Neural cell (in vitro differentiated cells): ENCODE measurements at regions not wholly inside any gene's neighbourhood (a gene's known extent, or its start where the extent isn't known, plus 50 kb on each side); places are given as distances from the start of the nearest gene placed in this dataset.

Experiments used
- H2AFZ ChIP-seq: fragments of 200-600, 300-800 bp; sonication (generic), shearing (Covaris generic); 2 replicates; pipeline ENCODE4 v1.6.0; 2014; ENCODE audit warnings: low read depth, mild to moderate bottlenecking, antibody characterized with exemption, low read length, moderate library complexity
- H3F3A ChIP-seq: fragments of 200-600 bp; shearing (Covaris generic); 2 replicates; pipeline ENCODE4 v1.6.1; 2016; ENCODE audit warnings: mild to moderate bottlenecking, moderate library complexity, mixed read lengths, antibody characterized with exemption, low read length; ENCODE audit not compliant: insufficient read depth, poor library complexity, severe bottlenecking
- H3K27ac ChIP-seq: fragments of 200-600, 300-800 bp; sonication (generic), shearing (Covaris generic); 2 replicates; pipeline ENCODE4 v1.5.1; 2014; ENCODE audit warnings: mild to moderate bottlenecking, low read length, moderate library complexity
- H3K27me3 ChIP-seq: fragments of 300-800, 200-600 bp; sonication (generic), shearing (Covaris generic); 2 replicates; pipeline ENCODE4 v1.6.0; 2014; ENCODE audit warnings: mild to moderate bottlenecking, low read depth, low read length, moderate library complexity; ENCODE audit not compliant: insufficient read depth
- H3K36me3 ChIP-seq: fragments of 300-800, 200-600 bp; sonication (generic), shearing (Covaris generic); 2 replicates; pipeline ENCODE4 v1.5.1; 2014; ENCODE audit warnings: mild to moderate bottlenecking, antibody characterized with exemption, low read length, moderate library complexity; ENCODE audit not compliant: insufficient read depth
- H3K4me2 ChIP-seq: fragments of 300-800, 200-600 bp; sonication (generic), shearing (Covaris generic); 2 replicates; pipeline ENCODE4 v1.6.0; 2014; ENCODE audit warnings: mild to moderate bottlenecking, low read length
- H3K4me3 ChIP-seq: fragments of 300-800, 200-600 bp; sonication (generic), shearing (Covaris generic); 2 replicates; pipeline ENCODE4 v1.5.1; 2014; ENCODE audit warnings: mild to moderate bottlenecking, low read length, moderate library complexity
- H3K79me2 ChIP-seq: fragments of 200-600 bp; shearing (Covaris generic); replicated peaks from 2 replicates; pipeline ENCODE4 v1.6.0; 2014; ENCODE audit warnings: mild to moderate bottlenecking, low read length, moderate library complexity; ENCODE audit not compliant: insufficient read depth
- H3K9ac ChIP-seq: fragments of 300-800, 200-600 bp; sonication (generic), shearing (Covaris generic); 2 replicates; pipeline ENCODE4 v1.6.1; 2016; ENCODE audit warnings: mild to moderate bottlenecking, low read length, mixed read lengths
- H3K9me2 ChIP-seq: fragments of 200-600 bp; shearing (Covaris generic); 2 replicates; pipeline ENCODE4 v1.6.1; 2016; ENCODE audit warnings: mild to moderate bottlenecking, low read length, mixed read lengths; ENCODE audit not compliant: insufficient read depth
- H3K9me3 ChIP-seq: fragments of 200-600, 300-800 bp; sonication (generic), shearing (Covaris generic); 2 replicates; pipeline ENCODE4 v1.6.1; 2016; ENCODE audit warnings: mild to moderate bottlenecking, mixed run types, low read length, moderate library complexity, mixed read lengths
- H4K20me1 ChIP-seq: fragments of 200-600 bp; shearing (Covaris generic); 2 replicates; pipeline ENCODE4 v1.6.1; 2016; ENCODE audit warnings: mild to moderate bottlenecking, mixed run types; ENCODE audit not compliant: insufficient read depth
- EP300 ChIP-seq: fragments of 450-650 bp; conservative IDR thresholded peaks from 2 replicates; pipeline ENCODE4 v1.6.1; 2014; ENCODE audit warnings: antibody characterized with exemption, mild to moderate bottlenecking, moderate library complexity; ENCODE audit not compliant: poor library complexity, severe bottlenecking
- EZH2 ChIP-seq: fragments of 200-600, 300-800 bp; shearing (Covaris generic), sonication (generic); IDR thresholded peaks from 2 replicates; pipeline ENCODE4 v1.6.1; 2014; ENCODE audit warnings: antibody characterized with exemption, low read length, borderline replicate concordance, mild to moderate bottlenecking; ENCODE audit not compliant: insufficient read depth, poor library complexity, severe bottlenecking
- MXI1 ChIP-seq: fragments of 450-650 bp; conservative IDR thresholded peaks from 2 replicates; pipeline ENCODE4 v1.6.1; 2014; ENCODE audit warnings: antibody characterized with exemption, mild to moderate bottlenecking; ENCODE audit not compliant: poor library complexity, severe bottlenecking
- POLR2AphosphoS5 ChIP-seq: IDR thresholded peaks from 2 replicates; pipeline ENCODE4 v1.6.1; 2012
- RAD21 ChIP-seq: fragments of 450-650 bp; conservative IDR thresholded peaks from 2 replicates; pipeline ENCODE4 v1.6.1; 2014; ENCODE audit warnings: antibody characterized with exemption, mild to moderate bottlenecking, moderate library complexity
- REST ChIP-seq: IDR thresholded peaks from 2 replicates; pipeline ENCODE4 v1.6.1; 2012; ENCODE audit warnings: borderline replicate concordance
- SMC3 ChIP-seq: fragments of 450-650 bp; conservative IDR thresholded peaks from 2 replicates; pipeline ENCODE4 v1.6.1; 2014; ENCODE audit warnings: antibody characterized with exemption, mild to moderate bottlenecking, moderate library complexity; ENCODE audit not compliant: poor library complexity
- TAF1 ChIP-seq: IDR thresholded peaks from 2 replicates; pipeline ENCODE4 v1.6.1; 2012; ENCODE audit warnings: low read depth
- TF ChIP-seq, protein P1 (sequence below): fragments of 450-650 bp; IDR thresholded peaks from 2 replicates; pipeline ENCODE4 v1.5.1; 2014; ENCODE audit warnings: antibody characterized with exemption, mild to moderate bottlenecking, moderate library complexity; ENCODE audit not compliant: poor library complexity, severe bottlenecking

DNA sequence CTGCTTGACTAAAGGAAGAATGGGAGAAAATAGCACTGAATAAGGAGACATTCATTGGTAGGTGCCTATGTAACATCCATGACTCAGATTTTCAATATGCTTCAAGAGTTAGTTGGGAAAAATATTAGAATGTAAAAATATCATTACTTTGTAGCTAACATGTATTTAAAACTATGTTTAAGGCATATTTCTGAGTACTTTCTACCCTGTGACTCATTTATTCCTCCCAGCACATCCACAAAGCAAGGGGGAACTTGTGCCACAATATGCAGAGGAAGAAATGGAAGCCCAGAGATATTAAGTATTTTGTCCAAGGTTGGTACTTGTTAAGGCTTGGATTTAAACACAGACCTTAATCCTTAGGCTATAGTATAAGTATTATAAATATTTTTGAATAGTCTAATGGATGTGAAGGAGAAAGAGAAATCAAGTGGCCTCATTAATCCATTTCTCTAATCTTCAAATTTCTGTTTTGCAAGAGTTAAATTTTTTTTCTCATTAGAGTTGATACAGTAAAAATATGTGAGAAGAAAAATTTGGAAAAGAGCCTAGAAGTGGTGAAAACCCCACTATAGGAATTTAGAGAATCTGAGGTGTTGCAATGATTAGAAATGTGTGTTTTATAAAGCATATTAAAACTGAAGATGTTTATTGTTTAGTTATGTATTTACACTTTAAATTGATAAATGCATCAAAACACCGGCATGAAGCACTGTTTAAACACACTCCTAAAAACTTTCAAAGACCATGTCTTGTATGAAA is 149.3 kb upstream of the GYPA start:
- Histone ChIP-seq H3K79me2 (no peaks in the 10 kb centered on the region), H3K27ac (no peak overlapping the region), H3K36me3 (no peaks in the 10 kb centered on the region)

GRCh38 chr4:144291164-144291563 is 150.6 kb upstream of the GYPA start:
- H3K36me3 ChIP-seq = no peaks in the 10 kb centered on the region
- H4K20me1 ChIP-seq = no peaks in the 10 kb centered on the region
- H3K9me3 ChIP-seq = no peaks in the 10 kb centered on the region
- no peak overlapping the region for H3K4me3 ChIP-seq
- H3K27ac ChIP-seq = no peak overlapping the region
- no peak overlapping the region for H3K9ac ChIP-seq
- no peaks in the 10 kb centered on the region for H3K27me3 ChIP-seq
- H3K4me2 ChIP-seq = no peak overlapping the region
- H3F3A ChIP-seq = no peaks in the 10 kb centered on the region
- H2AFZ ChIP-seq = no peak overlapping the region
- no peaks in the 10 kb centered on the region for H3K79me2 ChIP-seq
- H3K9me2 ChIP-seq = no peaks in the 10 kb centered on the region
- TF ChIP-seq, protein P1, sequence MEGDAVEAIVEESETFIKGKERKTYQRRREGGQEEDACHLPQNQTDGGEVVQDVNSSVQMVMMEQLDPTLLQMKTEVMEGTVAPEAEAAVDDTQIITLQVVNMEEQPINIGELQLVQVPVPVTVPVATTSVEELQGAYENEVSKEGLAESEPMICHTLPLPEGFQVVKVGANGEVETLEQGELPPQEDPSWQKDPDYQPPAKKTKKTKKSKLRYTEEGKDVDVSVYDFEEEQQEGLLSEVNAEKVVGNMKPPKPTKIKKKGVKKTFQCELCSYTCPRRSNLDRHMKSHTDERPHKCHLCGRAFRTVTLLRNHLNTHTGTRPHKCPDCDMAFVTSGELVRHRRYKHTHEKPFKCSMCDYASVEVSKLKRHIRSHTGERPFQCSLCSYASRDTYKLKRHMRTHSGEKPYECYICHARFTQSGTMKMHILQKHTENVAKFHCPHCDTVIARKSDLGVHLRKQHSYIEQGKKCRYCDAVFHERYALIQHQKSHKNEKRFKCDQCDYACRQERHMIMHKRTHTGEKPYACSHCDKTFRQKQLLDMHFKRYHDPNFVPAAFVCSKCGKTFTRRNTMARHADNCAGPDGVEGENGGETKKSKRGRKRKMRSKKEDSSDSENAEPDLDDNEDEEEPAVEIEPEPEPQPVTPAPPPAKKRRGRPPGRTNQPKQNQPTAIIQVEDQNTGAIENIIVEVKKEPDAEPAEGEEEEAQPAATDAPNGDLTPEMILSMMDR = no peak
- TF ChIP-seq POLR2AphosphoS5 = no peak
- no peak for TF ChIP-seq MXI1
- no peak for TF ChIP-seq EZH2
- TF ChIP-seq TAF1 = no peak
- TF ChIP-seq RAD21 = no peak
- TF ChIP-seq REST = no peak

More for the DNA sequence above, 149.3 kb upstream of the GYPA start:
- no peak overlapping the region for H3K9ac ChIP-seq
- H3K9me3 ChIP-seq = no peaks in the 10 kb centered on the region
- no peaks in the 10 kb centered on the region for H3K27me3 ChIP-seq
- H3F3A ChIP-seq = no peaks in the 10 kb centered on the region
- no peak overlapping the region for H3K4me2 ChIP-seq
- no peaks in the 10 kb centered on the region for H3K9me2 ChIP-seq
- no peak for TF ChIP-seq EZH2
- TF ChIP-seq MXI1 = no peak
- no peak for TF ChIP-seq RAD21
- TF ChIP-seq EP300 = no peak
- TF ChIP-seq SMC3 = no peak
- no peak for TF ChIP-seq REST
- no peak for TF ChIP-seq TAF1
- TF ChIP-seq POLR2AphosphoS5 = no peak
- TF ChIP-seq, protein P1 = no peak
- no peaks in the 10 kb centered on the region for H4K20me1 ChIP-seq
- no peak overlapping the region for H3K4me3 ChIP-seq
- H2AFZ ChIP-seq = no peak overlapping the region
